ENCODE measurements at regions not wholly inside any gene's neighbourhood (a gene's known extent, or its start where the extent isn't known, plus 50 kb on each side); places are given as distances from the start of the nearest gene placed in this dataset.

DNA sequence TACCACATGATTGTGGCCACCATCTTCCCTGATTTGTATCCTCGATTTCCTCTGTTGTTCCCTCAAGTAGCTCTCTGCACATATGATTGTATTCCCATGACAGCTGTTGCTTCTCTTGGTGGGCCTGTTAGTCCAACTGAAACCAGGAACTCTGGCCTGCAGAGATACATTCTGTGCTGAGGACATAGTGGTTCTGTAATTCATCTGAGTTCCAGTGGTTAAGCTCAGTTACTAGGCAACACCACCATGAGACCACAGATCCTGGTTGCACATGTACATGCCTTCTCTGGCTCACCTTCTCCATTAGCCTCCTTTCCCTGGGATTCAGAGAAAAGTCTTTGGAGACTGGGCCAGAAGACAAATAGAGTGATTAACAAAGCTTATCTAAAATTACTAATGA lies 172.1 kb upstream of the SLC7A11 start:
- intact Hi-C loops (cut with DNase I, micrococcal nuclease), result no loop called here
- ATAC-seq (no peak), DNase-seq (no peak)

DNA sequence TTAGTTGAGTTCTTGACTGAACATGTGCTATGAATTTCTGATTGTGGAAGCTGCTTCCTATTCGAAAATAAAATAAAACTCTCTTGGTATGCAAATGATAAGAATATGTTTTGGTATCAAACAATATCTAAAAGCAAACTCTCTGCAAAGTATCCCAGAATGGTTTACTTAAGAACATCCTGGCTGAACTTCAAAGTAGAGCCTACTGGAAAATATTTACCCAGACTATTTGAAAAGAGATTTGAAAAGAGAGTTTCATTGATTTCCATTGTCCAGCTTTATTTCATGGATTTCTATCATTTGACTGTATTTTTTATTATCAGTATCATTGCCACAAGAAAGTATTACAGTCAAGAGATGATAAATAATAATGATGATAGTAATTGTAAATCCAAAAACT lies 171.1 kb upstream of the SLC7A11 start:
- ATAC-seq (no peak), DNase-seq (no peak)
- intact Hi-C loops (cut with DNase I, micrococcal nuclease), result no loop called here

DNA sequence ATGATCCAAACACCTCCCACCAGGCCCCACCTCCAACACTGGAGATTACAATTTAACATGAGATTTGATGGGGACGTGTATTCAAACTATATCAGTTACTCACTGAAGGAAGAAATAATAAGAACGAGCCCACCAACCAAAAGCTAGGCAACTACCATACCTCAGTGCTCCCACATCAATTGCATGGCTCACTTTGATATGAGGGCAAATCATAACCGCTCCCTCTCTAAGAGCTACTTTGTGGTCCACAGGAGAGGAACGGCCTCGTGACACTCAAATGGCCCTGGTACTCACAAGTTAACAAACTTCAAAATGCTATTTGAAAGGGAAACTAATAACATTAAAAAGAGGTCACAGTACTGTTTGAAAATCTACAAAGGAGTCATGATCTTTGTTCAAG lies 170.7 kb upstream of the SLC7A11 start:
- ATAC-seq, result no peak
- intact Hi-C loops (cut with DNase I, micrococcal nuclease), result no loop called here
- no peak for DNase-seq

DNA sequence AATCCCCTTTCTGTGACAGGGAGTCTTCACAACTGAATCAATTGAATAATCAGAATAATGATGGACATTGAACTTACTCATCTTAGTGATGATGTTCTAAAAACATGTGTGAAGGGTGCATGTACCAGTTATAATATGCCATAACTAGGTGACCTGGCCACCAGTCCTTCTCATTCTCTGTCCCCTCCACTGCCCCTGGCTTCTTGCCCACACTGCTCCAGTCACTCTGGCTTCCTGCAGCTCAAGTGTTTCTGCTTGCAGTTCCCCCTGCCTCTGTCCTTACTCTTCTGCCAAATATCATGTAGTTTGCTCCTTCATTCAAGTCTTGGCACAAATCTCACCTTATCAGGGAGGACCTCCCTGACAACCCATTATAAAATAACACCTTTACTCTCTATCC lies 168.1 kb upstream of the SLC7A11 start:
- intact Hi-C loops (cut with DNase I, micrococcal nuclease), result no loop called here
- no peak for ATAC-seq
- DNase-seq, result no peak

DNA sequence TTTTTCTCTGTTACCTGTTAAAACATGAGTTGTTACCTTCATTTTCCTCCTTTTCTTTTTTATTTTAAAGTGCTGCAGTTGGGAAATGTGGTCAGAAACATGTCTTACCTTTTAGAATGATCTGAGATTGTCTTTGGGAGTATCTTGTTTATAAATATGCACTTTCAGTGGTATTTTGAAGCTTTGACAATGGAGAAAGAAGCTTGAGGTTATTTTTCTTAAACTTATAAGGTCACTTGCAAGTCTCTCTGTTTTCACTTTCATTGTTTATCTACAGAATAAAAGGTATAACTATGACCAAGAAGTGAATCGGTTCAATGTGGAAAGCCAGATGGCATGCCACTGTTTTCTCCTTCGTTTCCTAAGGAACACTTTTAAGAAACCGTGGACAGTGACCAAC lies 167.5 kb upstream of the SLC7A11 start:
- no peak for ATAC-seq
- no peak for DNase-seq
- intact Hi-C loops (cut with DNase I, micrococcal nuclease), result no loop called here

DNA sequence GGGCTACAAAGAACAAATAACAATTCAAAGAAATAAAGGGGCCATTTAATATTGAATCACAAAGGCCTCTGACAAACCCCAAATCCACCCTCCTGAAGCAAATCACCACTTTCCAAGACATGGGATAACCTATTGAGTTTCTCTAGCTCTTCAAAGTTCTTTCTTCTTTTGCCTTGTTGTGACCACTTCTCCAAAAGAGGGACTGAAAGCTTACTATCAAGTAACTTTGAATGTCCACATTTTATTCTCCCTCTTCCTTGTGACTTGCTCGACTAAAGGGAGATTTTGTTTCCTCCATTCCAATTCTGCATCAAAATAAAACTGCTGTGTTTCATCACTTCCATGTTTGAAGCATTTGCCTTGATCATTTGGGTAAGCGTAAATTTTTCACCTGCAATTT lies 166.6 kb upstream of the SLC7A11 start:
- ATAC-seq, result no peak
- DNase-seq, result no peak
- intact Hi-C loops (cut with DNase I, micrococcal nuclease), result no loop called here

DNA sequence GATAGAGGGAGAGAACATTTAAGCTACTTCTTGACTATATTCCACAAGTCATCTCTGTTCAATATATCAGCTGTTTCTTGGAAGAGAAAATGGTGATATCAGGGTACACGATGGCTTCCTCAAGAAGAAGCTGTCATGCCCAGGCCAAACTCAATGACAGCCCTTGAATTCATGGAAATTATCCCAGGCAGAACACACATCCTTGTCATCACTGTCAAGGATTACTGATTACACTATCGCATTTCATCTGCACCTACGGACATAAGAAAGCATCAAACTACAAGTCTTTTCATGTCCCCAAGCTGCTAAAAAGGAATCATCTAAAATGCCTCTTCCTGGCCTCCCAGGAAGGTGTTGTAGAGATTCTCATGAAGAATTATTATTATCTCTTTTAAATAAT lies 165.2 kb upstream of the SLC7A11 start:
- DNase-seq, result no peak
- no peak for ATAC-seq
- intact Hi-C loops (cut with DNase I, micrococcal nuclease), result no loop called here

DNA sequence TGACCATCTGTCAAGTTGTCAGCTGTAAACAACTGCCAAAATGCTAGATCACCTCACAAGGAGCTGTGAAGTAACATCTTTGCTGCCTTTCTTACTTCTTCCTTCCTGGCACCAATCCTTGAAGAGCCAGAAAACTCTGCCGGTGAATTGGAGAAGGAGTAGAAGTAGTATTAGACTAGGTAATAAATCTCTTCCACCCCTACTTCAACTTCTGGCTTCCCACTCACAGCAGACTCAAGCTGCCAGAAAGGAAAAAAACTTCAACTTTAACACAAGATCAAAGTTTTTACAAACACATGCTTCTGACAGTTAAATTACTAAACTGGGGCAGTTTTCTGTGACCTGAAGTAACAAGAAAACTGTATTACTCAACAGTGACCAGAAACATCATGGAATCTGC lies 164.7 kb upstream of the SLC7A11 start:
- intact Hi-C loops (cut with DNase I, micrococcal nuclease), result no loop called here
- no peak for ATAC-seq
- no peak for DNase-seq

DNA sequence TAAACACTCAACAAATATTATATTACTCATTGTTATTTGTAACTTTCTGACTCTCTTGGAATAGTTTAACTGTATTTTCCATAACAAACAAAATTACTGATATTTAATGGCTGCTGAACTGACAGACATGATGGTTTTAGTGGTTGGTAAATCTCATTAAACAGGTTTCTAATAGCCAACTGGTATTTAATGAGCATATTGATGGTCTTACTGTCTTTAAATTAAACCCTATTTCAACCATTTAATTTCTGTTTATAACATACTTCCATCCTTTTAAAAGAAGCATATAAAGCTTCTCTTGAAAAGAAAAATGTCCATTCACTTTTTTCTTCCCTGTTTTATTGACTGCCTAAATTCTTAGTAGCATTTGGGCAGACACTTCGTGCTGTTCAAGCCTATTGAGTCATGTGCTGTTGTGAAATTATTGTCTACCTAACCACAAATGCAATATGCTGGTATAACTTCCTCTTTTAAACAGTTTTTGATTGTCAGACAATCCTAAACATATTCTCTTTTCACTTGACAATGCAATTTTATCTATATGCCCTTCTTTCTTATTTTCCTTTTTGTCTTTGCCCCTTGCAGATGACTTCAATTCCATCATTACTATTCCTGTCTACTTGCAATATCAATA lies 163.9 kb upstream of the SLC7A11 start:
- ATAC-seq, result no peak
- intact Hi-C loops (cut with DNase I, micrococcal nuclease), result no loop called here
- DNase-seq, result no peak

DNA sequence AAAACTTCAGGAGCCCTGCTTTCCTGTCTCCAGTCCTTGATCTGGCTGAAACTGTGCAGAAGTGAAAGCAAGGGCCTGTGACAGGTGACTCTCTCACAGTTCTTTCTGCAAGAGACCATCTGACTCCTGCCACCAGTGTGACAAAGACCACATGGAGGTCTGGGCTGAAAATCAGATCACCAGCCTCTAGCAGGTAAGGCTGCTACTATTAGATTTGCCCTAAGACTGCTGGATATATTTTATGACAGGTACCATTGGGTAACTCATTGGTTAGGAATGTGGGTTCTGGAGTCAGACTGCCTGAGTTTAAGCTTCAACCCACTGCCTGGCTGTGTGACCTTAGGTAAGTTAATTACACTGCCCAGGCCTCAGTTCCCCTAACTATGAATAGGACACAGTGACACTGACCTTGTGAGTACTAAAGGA lies 163.3 kb upstream of the SLC7A11 start:
- DNase-seq (no peak), ATAC-seq (no peak)
- intact Hi-C loops (cut with DNase I, micrococcal nuclease), result no loop called here

DNA sequence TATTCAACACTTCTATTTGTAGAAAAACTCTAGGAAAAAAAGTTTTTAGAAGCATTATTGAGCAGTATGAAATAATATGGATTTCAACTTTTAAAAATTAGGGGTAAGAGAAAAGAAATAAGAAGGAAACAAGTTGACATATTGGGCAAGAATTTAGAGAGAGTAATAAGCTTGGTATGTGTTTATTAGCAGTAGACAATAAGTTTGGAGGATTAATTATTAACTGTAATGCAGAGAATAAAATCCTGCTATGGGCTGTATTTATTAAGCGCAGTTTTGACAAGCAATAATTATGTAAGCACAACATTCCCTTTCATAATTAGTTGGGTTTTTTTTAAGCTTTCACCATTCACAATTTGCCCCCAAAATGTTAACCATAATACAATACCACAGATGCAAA lies 162.7 kb upstream of the SLC7A11 start:
- ATAC-seq (no peak), DNase-seq (no peak)
- intact Hi-C loops (cut with DNase I, micrococcal nuclease), result no loop called here

DNA sequence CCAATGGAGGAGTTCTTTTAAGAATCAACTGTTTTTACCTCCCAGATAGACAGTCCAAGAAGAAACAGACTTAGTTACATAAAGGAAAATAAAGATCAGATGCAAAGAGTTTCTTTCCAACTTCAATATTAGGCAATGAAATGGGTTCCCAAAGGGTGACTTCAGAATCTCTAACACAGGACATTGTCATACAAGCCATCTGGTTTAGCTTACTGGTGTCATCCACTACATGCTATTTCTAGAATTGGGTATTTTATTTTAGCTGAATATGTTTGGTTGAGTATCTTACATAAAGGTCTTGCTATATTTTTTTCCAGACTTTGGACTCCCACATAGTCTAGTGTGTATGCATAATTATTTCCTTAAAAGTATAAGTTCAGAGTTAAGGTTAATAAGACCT lies 162.1 kb upstream of the SLC7A11 start:
- intact Hi-C loops (cut with DNase I, micrococcal nuclease), result no loop called here
- DNase-seq (no peak), ATAC-seq (no peak)

DNA sequence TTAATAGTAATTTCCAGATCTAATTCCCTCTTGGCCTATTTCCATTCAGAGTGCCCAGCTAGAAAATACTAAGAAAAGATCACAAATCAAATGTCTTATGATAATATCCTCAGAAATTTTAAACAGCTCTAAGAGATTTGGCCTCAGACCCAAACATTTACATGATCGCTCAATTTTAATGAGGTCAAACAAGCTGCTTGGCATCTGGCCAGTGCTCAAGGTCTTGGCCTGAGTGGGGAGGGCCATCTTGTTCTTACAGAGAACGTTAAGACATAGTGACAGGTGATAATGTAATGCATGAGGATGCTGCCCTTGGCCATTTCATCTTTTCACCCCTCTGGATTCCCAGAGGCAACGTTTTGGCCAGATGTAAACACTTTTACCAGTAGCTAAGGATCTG lies 159.2 kb upstream of the SLC7A11 start:
- ATAC-seq, result no peak
- DNase-seq, result no peak
- intact Hi-C loops (cut with DNase I, micrococcal nuclease), result no loop called here

DNA sequence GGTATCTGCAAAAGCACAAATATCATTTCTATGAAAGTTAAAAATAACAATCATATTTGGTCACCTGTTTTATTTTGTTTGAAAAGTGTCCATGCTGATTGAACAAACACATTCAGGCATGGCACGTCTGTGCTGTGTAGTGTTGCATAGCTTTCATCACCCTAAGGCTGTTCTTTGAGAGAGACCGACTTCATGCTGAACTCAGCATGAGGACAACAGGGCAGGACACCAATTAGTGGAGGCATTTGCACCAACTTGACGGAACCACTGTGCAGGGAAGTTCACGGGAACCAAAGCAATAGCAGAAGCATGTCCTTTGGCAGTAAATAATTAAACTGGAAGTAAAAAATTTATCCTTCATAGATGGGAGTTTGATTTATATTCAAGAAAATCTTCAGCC lies 158.4 kb upstream of the SLC7A11 start:
- ATAC-seq, result no peak
- DNase-seq, result no peak
- intact Hi-C loops (cut with DNase I, micrococcal nuclease), result no loop called here

DNA sequence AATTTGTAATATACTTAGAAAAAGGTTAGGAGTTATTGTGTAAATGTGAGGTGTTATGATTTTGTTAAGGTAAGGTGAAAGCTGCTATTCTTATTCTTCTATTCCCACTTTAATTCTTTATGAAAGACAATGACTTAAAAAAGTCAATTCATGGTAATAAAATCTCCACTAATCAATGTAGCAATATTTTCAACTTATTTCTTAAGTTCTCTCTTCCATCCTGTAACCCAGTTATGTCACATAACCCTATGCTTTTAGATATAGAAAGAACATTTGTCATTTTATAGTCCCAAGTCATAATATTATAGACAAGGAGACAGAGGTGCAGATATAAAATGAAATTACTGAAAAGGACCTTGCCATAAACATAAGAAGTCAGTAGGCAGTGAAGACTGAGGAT lies 157.9 kb upstream of the SLC7A11 start:
- ATAC-seq (no peak), DNase-seq (no peak)
- intact Hi-C loops (cut with DNase I, micrococcal nuclease), result no loop called here

DNA sequence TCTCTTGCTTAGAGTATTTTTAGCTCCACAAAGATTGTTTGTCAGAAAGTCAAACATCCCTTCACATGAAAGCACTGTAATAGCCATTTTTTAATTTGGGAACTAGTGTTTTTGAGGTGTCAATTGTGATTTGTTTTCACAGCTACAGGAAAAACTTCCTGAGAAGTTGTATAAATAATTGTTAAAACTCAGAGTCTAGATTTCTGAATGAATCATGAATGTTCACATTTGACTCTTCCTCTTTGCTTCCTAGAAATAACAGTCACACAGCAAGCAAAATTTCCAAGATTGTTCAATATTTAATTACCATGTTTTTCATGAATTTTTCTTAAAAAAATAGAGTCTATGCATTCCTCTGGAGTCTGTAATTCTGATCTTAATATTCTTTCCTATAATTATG lies 156.9 kb upstream of the SLC7A11 start:
- ATAC-seq (no peak), DNase-seq (no peak)
- intact Hi-C loops (cut with DNase I, micrococcal nuclease), result no loop called here

DNA sequence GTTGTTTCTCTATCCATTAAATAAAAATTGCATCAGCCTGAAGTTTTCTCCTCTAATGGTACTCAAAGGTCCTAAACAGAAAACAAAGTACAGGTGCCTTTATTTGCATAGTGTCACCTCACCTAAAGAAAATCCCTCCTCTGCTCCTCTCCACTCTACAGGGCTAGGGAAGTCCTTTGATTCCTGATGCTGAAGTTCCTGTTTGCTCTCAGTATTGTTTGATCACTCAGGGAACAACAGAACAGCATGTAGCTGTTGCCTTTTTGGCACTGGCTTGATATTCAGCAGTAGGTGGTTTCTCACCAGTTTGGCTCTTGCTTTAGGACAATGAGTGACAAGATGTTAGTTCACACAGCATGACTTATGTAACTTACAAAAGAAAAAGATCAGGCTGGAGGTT lies 156.2 kb upstream of the SLC7A11 start:
- intact Hi-C loops (cut with DNase I, micrococcal nuclease), result no loop called here
- ATAC-seq (no peak), DNase-seq (no peak)

DNA sequence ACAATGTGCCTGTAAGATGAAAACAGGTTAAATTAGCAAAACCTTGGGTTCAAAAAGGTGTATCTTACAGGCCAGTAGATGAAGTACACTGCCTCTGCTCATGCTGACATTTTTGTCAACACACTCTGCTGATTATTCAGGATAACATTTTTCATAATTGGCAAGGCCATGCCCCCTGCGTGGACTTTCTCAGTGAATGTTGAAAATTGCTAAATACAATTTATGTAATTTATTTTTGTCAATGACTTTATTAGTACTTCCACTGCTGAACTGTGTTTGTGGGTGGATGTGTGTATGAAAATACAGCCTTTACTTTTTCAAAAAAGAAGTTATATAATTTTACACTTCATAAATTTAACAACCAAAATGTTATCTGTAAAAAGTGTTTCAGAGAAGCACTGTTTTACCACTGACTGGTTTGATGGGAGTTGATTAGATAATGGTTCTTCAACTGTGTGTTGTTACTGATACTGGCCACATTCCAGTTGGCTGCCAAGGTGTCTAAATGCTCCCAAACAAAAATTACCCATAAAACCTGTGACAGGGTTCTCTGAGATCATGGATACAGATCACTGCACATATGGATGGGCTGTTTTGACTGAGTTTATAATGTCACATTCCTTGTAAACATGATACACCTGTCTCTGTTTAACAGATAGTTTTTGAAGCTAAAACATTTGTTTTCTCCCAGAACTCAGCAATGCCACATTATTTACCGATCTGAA lies 151.9 kb upstream of the SLC7A11 start:
- intact Hi-C loops (cut with DNase I, micrococcal nuclease), result no loop called here
- ATAC-seq, result no peak
- no peak for DNase-seq

DNA sequence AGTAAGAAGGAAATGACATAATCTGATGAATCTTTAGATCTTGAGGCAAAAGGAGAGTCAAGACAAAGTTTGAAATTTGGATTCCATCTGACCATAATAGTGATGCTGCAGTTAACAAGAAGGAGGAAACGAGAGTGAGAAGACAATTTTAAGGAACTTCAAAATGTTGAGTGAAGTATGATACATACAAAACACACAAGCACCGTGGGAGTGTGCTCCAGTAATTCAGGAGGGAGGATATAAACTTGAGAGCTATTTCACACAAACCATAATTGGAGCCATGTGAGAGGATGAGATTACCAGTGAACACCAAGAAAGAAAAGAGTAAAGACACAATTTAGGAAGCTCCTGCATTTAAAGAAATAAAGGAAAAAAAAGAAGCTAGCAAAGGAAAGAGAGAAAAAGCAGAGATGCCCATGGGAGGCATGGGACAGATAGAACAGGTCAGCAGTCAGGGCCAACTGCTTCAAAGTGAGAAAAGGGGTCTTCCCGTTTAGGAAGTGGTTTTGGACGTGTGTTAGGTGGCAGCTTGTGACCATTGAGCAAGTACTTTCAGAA lies 150.7 kb upstream of the SLC7A11 start:
- no peak for ATAC-seq
- intact Hi-C loops (cut with DNase I, micrococcal nuclease), result no loop called here
- no peak for DNase-seq

DNA sequence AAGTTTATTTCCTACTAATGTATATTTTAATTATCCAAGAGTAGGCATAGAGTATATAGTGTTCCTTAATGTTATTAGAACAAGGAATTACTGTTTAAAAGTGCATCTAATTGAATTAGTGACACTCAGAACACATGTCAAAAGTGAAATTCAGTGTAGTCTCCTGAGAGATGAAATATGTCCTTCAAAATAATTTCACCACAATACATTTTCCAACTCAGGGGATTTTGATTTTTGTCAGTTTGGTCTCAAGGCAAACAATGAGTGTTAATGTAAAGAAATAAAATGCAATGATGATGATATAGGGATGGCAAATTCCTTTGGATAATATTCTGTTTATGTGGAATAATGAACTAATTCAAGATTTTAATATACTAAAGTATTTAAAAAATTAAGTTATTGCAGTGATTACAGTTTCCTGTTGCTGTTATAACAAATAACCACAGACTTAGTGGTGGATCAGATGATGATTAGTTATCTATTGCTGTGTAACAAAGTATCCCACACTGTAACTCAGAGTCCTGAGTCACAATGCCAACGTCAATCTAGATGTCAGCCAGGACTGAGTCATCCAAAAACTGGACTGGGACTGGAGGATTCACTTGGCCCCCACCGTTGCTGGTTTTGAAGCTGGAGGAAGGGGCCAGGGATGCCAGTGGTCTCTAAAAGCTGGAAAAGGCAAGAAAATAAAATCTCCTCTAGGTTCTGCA lies 148.0 kb upstream of the SLC7A11 start:
- DNase-seq (no peak), ATAC-seq (no peak)
- intact Hi-C loops (cut with DNase I, micrococcal nuclease), result no loop called here

All from left colon (tissue), 2 donors.